ENCODE measurements at regions not wholly inside any gene's neighbourhood (a gene's known extent, or its start where the extent isn't known, plus 50 kb on each side); places are given as distances from the start of the nearest gene placed in this dataset.

DNA sequence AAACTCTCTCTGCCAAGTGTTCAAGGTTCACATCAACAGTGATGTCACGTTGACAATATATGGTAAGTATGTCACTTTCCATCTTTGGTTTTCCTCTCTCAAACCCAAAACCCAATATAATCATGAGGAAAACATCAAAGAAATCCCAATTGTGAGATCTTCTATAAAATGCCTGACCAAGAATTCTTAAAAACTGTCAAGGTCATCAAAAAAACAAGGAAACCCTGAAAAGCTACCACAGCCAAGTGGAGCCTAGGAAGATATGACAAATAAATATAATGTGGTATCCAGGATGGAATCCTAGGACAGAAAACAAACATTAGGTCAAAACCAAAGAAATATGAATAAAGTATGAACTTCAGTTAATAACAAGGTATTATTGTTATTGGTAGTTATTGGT, 85.2 kb upstream of the CCDC39 start:
- TF ChIP-seq, protein P1, sequence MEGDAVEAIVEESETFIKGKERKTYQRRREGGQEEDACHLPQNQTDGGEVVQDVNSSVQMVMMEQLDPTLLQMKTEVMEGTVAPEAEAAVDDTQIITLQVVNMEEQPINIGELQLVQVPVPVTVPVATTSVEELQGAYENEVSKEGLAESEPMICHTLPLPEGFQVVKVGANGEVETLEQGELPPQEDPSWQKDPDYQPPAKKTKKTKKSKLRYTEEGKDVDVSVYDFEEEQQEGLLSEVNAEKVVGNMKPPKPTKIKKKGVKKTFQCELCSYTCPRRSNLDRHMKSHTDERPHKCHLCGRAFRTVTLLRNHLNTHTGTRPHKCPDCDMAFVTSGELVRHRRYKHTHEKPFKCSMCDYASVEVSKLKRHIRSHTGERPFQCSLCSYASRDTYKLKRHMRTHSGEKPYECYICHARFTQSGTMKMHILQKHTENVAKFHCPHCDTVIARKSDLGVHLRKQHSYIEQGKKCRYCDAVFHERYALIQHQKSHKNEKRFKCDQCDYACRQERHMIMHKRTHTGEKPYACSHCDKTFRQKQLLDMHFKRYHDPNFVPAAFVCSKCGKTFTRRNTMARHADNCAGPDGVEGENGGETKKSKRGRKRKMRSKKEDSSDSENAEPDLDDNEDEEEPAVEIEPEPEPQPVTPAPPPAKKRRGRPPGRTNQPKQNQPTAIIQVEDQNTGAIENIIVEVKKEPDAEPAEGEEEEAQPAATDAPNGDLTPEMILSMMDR (IDR thresholded peaks at IDR 0.05), result no peak
- TF ChIP-seq POLR2AphosphoS5 (IDR thresholded peaks at IDR 0.05) (no peak), POLR2A (IDR thresholded peaks at IDR 0.05) (no peak)
